ENCODE measurements at regions not wholly inside any gene's neighbourhood (a gene's known extent, or its start where the extent isn't known, plus 50 kb on each side); places are given as distances from the start of the nearest gene placed in this dataset.
"Not testable (repeated sequence)": the region's sequence is repeated elsewhere in the genome, so short reads cannot be mapped to it uniquely, and the experiment has no call there.

GRCh38 chrX:73940893-73941470 is 88.5 kb upstream of the XIST start:
- DNase-seq, result no peak

- not testable (repeated sequence) for DNase-seq
These were observed 85.3 kb upstream of the XIST start for GRCh38 chrX:73937843-73938242.

- DNase-seq, result no peak
These were observed 80.0 kb upstream of the XIST start for GRCh38 chrX:73932522-73932921.

DNA sequence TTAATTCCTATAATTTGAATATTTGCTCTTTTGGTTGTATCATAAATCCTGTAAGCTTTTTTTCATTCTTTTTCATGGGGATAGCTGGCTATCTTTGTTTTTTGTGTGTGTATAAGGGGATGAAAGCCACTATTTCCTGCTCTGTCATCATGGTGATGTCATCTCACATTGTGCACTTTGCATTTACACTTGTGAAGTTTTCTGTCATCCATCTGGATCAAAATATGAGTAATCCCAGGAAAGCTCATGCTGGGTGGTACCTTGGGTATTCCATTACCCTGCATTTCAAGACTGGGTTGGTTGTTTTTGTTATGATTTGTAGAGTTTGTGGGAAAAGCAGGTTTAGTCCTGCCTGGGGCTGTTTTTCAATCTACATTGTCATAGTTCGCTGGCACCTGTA is 77.8 kb upstream of the XIST start:
- DNase-seq, result no peak

- DNase-seq, result no peak
These were observed 70.4 kb upstream of the XIST start for GRCh38 chrX:73922856-73923455.

GRCh38 chrX:73916931-73917667 is 64.6 kb upstream of the XIST start:
- DNase-seq, result no peak

DNA sequence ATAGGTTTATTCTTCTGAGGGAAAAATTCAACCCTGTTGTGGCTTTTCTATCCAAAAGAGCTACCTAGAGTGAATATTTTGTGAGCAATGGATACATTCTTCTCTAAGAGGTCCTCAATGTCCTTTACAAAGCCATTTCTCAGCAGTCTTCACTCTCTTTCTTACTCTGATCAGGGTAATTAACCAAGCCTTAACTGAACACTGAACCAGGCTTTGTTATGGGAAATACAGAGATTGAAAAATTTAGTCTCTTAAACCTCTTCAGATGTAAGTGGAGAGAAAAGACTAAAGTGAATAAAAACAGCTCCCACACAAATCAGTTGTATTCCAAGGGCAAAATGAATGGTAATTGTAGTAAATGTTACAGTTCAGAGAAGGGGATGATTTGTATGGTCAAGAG is 64.0 kb upstream of the XIST start:
- DNase-seq, result no peak

DNA sequence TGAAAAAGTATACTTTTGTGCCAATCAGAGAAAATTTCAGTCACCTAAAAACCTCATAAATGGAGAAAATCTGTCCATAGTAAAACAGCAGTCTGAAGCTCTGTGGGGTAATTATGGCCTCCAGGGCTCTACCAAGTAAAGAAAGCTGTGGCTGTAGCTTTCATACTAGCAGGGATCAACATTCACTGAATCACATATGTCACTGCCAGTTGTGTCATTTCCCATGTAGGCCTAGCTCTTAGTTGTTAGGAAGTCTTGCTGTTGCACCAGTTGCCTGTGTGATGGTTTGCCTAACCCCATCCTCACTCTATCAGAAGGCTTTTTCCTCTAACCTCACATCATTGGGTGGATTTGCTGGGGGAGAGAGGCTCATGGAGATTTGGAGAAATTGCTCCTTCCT is 62.3 kb upstream of the XIST start:
- not testable (repeated sequence) for DNase-seq

DNA sequence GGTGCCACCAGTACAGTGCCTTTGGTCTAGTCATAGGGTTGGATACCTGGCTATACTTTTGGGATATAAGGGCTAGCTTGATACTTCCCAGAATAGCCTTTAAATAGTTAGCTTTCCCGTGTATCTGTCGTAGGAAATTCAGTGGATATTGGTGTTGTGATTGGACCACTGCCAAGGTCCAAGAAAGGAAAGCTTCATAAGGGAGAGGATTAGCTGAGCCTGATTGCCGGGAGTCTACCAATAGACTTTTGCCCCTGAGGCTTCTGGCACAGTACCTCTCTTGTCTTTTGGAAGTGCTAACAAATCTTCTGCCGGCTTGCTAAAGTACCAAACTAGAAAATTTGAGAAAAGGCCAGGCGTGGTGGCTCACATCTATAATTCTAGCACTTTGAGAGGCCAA is 61.1 kb upstream of the XIST start:
- no peak for DNase-seq

DNA sequence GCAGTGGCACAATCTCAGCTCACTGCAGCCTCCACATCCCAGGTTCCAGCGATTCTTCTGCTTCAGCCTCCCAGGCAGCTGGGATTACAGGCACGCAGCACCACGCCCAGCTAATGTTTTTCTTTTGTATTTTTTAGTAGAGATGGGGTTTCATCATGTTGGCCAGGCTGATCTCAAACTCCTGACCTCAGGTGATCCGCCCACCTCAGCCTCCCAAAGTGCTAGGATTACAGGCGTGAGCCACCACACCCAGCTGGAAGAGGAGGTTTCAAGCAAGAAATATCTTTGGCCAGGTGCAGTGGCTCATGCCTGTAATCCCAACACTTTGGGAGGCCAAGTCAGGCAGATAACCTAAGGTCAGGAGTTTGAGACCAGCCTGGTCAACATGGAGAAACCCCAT is 59.4 kb upstream of the XIST start:
- not testable (repeated sequence) for DNase-seq

DNA sequence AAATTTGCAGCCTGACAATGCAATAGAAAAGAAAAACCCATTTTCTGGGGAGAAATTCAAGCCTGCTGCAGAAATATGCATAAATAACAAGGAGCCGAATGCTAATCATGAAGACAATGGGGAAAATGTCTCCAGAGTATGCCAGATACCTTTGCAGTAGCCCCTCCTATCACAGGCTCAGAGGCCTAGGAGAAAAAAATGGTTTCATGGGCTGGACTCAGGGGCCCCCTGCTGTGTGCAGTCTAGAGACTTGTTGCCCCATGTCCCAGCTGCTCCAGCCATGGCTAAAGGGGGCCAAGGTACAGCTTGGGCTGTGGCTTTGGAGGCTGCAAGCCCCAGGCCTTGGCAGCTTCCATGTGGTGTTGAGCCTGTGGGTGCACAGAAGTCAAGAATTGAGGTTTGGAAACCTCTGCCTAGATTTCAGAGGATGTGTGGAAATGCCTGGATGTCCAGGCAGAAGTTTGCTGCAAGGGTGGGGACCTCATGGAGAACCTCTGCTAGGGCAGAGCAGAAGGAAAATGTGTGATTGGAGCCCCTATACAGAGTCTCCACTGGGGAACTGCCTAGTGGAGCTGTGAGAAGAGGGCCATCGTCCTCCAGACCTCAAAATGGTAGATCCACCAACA is 53.3 kb upstream of the XIST start:
- not testable (repeated sequence) for DNase-seq

GRCh38 chrX:73903941-73904340 is 51.4 kb upstream of the XIST start:
- no peak for DNase-seq

All from stimulated activated CD8-positive, alpha-beta memory T cell treated with anti-CD3 and anti-CD28 coated beads, Interleukin-4, amount 100 ng/mL, for 48 hours (primary cell).